ENCODE measurements at regions not wholly inside any gene's neighbourhood (a gene's known extent, or its start where the extent isn't known, plus 50 kb on each side); places are given as distances from the start of the nearest gene placed in this dataset.
A peak's percentile ranks its signal among the peaks of the same experiment; 100 is the strongest.

DNA sequence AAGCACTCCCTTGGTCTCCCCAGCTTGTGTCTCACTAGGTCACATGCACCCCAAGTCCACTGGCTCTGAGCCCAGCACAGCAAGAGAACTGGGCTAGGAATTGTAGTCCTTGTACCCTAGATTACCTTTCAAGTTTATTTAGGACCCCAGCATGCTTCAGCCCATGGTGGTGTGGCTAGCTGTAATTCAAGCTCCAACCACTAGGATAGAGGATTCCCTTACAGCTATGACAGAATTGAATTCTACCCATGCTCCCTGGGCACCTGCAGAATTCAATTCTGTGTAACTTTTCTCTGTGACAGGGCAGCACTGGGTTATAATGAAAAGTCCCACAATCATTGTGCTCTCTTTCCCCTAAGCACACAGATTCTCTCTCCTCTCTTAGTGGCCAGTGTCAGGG, 253.8 kb upstream of the DMD start:
- DNase-seq (ENCODE audit: low spot score): no peak
- TF ChIP-seq CTCF (IDR thresholded peaks at IDR 0.05; ENCODE audit: extremely low read depth, insufficient read depth, missing control alignments): no peak
- in situ Hi-C loops (cut with MboI; ENCODE audit: low pct_unique_long_range_greater_than_20kb, low sequenced_read_pairs, unreplicated experiment): no loop called here

- in situ Hi-C loops (cut with MboI; ENCODE audit: low pct_unique_long_range_greater_than_20kb, low sequenced_read_pairs, unreplicated experiment): no loop called here
- DNase-seq (ENCODE audit: low spot score): no peak
- TF ChIP-seq CTCF (IDR thresholded peaks at IDR 0.05; ENCODE audit: extremely low read depth, insufficient read depth, missing control alignments): no peak
Observed at GRCh38 chrX:33457102-33457501, 245.8 kb upstream of the DMD start.

DNA sequence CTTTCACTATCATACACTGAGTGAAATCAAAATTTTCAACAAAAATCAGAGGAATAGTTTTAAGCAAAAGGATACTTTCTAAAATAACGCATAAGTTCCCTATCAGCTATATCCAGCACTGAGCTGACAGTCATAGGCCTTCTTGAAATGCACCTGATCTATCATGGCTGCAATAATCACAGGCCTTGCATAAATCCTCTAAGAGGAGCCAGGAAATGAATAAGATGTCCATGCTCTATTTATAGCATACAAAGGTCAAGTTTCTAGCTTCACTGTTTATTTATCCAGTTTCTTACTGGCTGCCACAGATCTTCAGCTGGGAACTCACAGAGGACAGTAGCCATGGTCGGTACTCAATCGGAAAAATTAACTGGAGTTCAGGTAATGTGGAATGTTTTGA, 235.9 kb upstream of the DMD start:
- DNase-seq (ENCODE audit: low spot score): no peak
- in situ Hi-C loops (cut with MboI; ENCODE audit: low pct_unique_long_range_greater_than_20kb, low sequenced_read_pairs, unreplicated experiment): loop anchor here (25.0 kb wide), 1 partner anchor 840 kb away; no protein-coding TSS in a partner anchor
- no peak for TF ChIP-seq CTCF (IDR thresholded peaks at IDR 0.05; ENCODE audit: extremely low read depth, insufficient read depth, missing control alignments)

GRCh38 chrX:33434256-33435092, 223.1 kb upstream of the DMD start:
- in situ Hi-C loops (cut with MboI; ENCODE audit: low pct_unique_long_range_greater_than_20kb, low sequenced_read_pairs, unreplicated experiment): loop anchor here (25.0 kb wide), 1 partner anchor 853 kb away; no protein-coding TSS in a partner anchor
- TF ChIP-seq CTCF (IDR thresholded peaks at IDR 0.05; ENCODE audit: extremely low read depth, insufficient read depth, missing control alignments): peak; percentile 83
- peak; percentile 25 for DNase-seq (ENCODE audit: low spot score)

GRCh38 chrX:33416273-33416805, 205.0 kb upstream of the DMD start:
- in situ Hi-C loops (cut with MboI; ENCODE audit: low pct_unique_long_range_greater_than_20kb, low sequenced_read_pairs, unreplicated experiment): no loop called here
- TF ChIP-seq CTCF (IDR thresholded peaks at IDR 0.05; ENCODE audit: extremely low read depth, insufficient read depth, missing control alignments): no peak
- no peak for DNase-seq (ENCODE audit: low spot score)

GRCh38 chrX:33415459-33415858, 204.1 kb upstream of the DMD start:
- in situ Hi-C loops (cut with MboI; ENCODE audit: low pct_unique_long_range_greater_than_20kb, low sequenced_read_pairs, unreplicated experiment): no loop called here
- DNase-seq (ENCODE audit: low spot score): no peak
- TF ChIP-seq CTCF (IDR thresholded peaks at IDR 0.05; ENCODE audit: extremely low read depth, insufficient read depth, missing control alignments): no peak

Measured in GM13977 (cell line).